Medulla oblongata (tissue), 1 donor: ENCODE measurements at regions not wholly inside any gene's neighbourhood (a gene's known extent, or its start where the extent isn't known, plus 50 kb on each side); places are given as distances from the start of the nearest gene placed in this dataset.
"Not testable (repeated sequence)": the region's sequence is repeated elsewhere in the genome, so short reads cannot be mapped to it uniquely, and the experiment has no call there.

Experiments
- DNase-seq: peaks from one replicate; pipeline ENCODE4 v3.0.0-alpha.2; 2015; ENCODE audit errors: extremely low spot score

DNA sequence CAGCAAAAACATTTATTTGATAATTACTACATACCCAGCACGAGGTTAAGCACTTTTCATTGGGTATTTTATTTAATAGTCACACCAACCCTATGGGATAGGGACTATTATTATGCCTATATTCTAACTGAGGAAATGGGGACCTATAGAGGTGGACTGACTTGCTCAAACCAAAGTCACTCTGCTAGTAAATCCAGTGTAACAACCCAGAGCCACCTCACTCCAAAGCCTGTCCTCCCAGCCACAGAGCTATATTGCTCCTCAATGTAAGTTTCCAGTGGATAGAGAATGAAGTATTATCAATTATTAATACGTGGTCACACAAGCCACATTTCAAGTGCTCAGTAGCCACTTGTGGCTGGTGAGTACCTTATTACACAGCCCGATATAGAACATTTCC, 97.5 kb downstream of the RGS2 start:
- no peak for DNase-seq

DNA sequence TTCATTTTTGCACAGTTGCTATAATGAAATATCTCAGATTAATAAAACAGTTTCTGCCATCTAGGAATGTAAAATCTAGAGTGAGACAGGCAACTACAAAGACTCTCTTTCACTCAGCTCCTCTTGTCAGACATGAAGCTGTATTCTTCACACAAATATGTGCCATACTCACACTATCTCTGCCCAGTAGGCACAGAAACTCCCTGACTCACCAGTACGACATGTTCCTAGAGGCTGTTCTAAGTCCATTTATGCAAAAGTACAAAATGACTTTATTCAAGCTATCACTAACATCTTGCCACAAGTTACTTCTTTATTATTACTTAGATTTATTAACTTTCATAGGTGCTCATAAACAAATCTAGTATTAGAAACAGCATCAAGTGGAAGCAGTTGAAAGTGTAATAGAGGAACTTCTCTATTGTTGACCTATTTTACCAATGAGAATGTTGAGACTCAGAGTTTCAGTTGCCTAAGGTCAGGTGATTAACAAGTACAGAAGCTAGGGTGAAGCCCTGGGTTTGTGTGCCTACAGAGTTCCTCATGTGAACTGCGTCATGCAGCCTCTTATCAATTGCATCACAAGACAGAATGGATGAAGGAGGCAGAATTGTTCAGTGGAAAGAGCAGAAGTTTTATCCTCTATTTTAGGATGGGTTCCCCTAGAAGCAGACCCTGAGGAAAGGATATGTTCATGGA, 98.9 kb downstream of the RGS2 start:
- no peak for DNase-seq

DNA sequence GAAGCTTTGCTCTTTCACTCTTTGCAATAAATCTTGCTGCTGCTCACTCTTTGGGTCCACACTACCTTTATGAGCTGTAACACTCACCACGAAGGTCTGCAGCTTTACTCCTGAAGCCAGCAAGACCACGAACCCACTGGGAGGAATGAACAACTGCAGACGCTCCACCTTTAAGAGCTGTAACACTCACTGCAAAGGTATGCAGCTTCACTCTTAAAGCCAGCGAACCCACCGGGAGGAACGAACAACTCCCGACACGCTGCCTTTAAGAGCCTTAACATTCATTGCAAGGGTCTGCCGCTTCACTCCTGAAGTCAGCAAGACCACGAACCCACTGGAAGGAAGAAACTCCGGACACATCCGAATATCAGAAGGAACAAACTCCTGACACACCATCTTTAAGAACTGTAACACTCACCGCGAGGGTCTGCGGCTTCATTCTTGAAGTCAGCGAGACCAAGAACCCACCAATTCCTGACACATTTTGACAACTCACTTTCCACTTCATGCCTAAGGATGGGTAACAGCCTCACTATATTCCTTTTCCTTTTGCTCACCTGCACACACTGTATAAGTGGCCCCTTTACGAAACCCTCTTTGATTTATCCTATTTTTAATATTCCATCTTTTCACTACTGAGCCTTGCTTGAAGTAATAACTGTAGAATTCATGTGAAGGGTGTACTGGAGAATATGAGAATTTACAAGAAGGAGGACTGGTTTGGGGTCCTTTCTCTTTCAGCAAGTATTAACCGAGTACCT, 103.2 kb downstream of the RGS2 start:
- not testable (repeated sequence) for DNase-seq

GRCh38 chr1:192913683-192914082, 104.8 kb downstream of the RGS2 start:
- DNase-seq = no peak

- no peak for DNase-seq
These were observed 105.3 kb downstream of the RGS2 start for GRCh38 chr1:192914092-192914491.

- DNase-seq = no peak
These were observed 105.9 kb downstream of the RGS2 start for GRCh38 chr1:192914696-192915095.

GRCh38 chr1:192916021-192916420, 107.2 kb downstream of the RGS2 start:
- no peak for DNase-seq

DNA sequence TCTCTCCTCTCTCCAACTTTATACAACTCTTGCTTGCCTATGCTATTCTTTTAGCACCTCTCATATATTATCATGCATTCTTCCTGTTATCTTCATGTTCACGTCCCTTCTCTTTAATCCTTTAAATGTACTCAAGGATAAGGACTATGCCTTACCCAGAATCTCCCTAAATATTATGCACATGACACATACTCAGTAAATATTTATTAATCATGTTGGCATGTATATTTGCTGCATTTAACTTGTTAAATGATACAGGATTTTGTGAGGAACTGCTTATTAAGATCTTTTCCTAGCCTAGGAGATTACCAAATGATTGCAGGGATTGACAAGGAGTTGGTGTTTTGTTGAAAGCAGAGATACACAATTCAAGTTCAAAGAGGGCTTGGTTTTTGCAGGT, 109.4 kb downstream of the RGS2 start:
- no peak for DNase-seq

DNA sequence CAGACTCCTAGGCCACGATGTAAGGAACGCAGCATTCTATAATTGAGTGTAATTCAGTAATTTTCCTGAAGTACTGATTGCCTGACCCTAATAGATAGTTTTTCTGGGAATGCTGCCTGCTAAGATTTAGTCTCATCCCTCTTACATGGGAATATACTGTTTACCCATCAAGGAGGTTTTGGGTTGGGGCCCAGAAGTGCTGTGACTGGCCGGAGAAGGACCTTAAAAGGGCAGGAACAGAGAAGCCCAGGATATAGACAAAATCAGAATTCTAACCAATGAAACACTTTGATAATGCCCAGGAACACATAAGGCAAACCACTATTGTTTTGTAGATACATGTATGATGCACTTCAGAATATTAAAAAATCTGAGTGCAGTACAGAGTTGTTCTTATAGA, 111.6 kb downstream of the RGS2 start:
- no peak for DNase-seq

- DNase-seq = no peak
These were observed 116.8 kb downstream of the RGS2 start for GRCh38 chr1:192925609-192926008.

GRCh38 chr1:192926736-192927135, 117.9 kb downstream of the RGS2 start:
- DNase-seq = no peak

GRCh38 chr1:192927496-192927895, 118.7 kb downstream of the RGS2 start:
- DNase-seq = peak; percentile 38

GRCh38 chr1:192929597-192929996, 120.8 kb downstream of the RGS2 start:
- DNase-seq = no peak

DNA sequence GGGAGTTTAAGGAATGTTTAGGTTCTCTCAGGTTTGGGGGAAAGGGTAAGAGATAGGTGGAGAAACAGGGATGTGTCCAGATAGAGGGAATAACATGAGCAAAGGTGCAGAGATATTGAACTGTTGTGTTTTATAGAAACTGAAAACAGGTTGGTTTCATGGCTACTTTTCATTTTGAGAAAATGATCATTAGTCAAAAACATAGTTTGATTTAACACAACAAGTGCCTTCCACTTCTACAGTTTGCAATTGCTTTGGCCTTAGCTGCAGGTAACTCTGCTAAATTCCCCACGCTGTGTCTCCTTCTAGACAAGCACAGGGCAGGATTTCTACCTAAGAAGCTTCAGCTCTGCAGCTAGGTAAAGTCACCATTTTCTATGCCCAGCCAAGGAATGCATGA, 124.9 kb downstream of the RGS2 start:
- no peak for DNase-seq

DNA sequence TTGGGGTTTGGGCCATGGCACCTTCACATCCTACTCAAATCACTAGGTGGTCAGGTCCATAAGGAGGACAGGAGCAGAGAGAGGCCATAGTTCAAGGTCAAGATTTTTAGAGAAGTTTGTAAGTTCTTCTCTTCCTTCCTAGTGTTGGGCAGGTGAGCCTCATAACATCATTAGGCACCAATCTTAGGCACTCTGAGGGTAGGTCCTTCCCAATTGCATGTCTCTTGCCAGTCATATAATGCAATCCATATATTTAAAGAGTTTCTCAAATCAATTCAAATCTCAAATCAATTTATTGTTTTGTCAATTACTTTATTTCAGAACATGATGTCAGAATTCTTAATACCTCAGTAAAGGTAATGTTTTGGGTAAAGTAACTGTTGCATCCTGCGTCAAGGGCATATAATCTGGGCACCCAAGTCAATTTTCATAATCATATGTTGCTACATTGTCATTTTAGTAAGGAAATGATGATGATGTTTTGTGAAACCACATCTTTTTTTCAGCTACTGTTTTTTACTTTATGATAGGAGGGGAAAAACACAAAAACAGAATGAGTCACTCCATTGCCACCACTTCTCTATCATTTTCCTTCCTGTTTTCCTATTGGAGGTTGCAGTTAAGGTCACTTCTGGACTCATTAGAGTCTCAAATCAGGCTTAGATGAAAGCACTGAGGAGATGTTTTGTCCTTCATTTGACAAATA, 122.7 kb downstream of the UCHL5 start:
- no peak for DNase-seq

DNA sequence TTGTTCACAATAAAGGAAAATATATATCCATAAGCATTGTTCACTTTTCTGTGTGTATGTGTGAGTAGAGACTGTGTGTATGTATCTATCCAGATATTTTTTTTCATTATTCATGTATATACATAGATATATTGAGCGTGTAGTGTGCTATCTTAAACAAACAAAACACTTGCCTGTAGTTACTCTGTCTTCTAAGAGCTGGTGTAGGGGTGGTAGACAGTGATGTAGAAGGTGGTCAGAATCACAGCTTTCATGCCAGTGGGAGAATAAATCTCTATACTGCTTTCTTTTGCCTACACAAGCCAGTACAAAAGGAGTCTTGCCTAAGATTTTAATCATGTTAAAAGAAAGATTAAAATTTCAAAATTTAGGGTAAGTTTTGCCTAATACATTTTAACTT, 122.0 kb downstream of the UCHL5 start:
- DNase-seq = no peak

DNA sequence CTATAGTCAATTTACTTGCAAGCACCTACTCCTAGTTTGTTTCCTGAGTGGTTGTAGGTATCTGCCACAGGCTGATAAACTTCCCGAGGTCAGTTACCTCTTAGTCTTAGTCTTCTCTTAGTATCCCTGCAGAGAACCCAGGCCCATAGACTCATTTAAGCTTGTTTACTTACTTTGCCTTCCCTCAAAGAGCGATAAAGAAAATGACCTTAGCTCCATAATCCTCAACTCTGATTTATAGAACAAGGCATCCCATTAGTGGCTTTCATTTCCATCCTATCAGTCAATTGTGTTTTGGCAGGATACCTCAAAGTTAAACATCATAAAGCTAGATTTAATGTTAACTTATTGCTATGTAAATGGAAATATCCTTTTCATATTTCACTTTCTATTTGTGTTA, 119.7 kb downstream of the UCHL5 start:
- DNase-seq = no peak

- DNase-seq = no peak
These were observed 118.5 kb downstream of the UCHL5 start for GRCh38 chr1:192940658-192941057.

DNA sequence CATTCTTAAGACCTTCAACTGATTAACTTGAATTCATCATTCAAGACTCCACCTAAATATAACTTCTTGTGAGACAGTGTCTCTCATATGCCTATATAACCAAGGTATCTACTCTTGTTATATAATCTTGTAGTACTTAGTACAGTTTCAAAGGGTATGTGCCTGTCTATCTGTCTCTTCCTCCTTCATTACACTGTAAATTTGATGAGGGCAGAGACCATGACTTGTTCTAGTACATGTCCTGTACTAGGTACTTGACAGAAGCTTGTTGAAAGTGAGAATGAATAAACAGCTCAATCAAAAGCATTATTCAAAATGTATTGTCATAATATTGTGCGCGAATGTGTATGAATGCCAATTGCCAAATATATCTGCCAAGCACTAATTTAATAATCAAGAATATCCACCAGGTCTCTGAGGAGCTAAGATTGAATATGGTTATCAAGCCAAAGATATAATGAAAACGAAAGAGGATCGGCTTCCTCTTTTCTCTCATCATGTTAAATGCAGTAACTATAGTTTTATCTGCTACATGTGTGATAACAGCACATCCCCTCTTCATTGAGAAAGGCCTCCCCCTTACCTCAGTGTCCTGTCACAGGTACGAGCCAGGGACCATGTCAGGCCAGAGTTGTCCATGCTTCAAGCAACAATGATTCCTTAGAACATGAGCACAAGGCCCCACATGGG, 117.3 kb downstream of the UCHL5 start:
- no peak for DNase-seq

DNA sequence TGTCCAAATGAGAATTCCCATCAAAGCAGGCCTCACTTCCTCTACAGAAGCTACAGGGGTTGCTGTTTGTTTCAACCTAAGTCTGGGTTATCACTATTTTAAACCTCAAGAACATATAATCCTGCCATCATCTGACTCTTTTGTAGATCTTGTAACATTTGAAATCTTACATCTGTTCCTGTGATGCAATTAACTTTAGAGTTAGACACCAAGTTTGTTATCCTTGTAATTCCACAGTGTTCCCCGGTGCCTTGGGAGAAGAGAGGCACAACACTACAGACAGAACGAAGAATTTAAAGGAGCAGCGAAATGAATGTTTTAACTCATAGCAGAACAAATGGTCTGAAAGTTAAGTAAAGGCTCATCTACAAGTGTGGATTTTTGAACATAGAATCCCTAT, 116.1 kb downstream of the UCHL5 start:
- no peak for DNase-seq

GRCh38 chr1:192943522-192943921, 115.6 kb downstream of the UCHL5 start:
- no peak for DNase-seq

DNA sequence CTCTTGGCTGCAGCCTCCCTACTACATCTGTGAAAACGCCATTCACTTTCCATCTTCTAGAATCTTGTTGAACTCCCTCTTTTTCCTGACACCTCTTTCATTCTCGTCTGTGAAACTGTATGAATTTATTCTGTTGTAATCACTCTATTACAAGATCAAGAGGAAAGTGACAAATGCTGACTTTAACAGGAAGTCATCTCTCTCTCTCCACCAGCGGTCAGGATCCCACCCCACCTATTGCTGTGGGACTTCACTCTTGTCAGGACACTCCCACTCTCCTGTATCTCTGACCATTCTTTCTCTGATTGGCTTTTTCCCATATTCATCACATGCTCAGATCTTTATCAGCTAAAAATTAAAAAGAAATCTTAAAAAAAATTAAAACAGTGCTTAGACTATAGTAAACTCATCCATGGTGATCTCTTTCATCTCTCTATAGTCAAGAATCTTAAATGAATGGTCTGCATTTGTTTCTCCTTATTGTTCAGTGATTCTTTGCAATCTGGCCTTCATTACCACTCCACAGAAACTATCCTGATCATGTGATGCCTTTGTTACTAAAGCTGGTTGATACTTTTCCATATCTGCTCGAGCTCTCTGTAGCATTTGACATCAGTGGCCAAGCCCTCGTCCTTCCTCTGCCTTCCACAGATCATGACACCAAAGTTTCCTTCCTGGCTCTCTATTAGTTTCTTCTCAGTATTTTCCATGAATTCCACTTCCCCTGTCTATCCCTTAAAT, 113.6 kb downstream of the UCHL5 start:
- DNase-seq = no peak
